ENCODE measurements at regions not wholly inside any gene's neighbourhood (a gene's known extent, or its start where the extent isn't known, plus 50 kb on each side); places are given as distances from the start of the nearest gene placed in this dataset.

DNA sequence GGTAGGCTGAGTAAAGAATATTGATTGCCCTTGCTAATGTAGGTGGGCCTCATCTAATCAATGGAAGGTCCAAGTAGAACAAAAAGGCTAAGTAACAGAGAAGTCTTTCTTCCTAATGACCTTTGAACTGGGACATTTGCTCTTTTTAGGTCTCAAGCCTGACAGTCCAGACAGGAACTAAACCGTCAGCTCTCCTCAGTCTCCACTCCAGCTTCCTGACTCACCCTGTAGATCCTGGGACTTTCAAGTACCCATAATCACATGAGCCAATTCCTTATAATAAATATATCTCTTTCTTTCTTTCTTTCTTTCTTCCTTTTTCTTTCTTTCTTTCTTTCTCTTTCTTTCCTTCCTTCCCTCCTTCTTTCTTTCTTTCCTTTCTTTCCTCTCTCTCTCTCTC lies 479.5 kb upstream of the PAPPA start:
- TF ChIP-seq, protein P1, sequence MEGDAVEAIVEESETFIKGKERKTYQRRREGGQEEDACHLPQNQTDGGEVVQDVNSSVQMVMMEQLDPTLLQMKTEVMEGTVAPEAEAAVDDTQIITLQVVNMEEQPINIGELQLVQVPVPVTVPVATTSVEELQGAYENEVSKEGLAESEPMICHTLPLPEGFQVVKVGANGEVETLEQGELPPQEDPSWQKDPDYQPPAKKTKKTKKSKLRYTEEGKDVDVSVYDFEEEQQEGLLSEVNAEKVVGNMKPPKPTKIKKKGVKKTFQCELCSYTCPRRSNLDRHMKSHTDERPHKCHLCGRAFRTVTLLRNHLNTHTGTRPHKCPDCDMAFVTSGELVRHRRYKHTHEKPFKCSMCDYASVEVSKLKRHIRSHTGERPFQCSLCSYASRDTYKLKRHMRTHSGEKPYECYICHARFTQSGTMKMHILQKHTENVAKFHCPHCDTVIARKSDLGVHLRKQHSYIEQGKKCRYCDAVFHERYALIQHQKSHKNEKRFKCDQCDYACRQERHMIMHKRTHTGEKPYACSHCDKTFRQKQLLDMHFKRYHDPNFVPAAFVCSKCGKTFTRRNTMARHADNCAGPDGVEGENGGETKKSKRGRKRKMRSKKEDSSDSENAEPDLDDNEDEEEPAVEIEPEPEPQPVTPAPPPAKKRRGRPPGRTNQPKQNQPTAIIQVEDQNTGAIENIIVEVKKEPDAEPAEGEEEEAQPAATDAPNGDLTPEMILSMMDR (IDR thresholded peaks at IDR 0.05; ENCODE audit: low read depth, low read length), result no peak
- TF ChIP-seq EZH2phosphoT487 (IDR thresholded peaks at IDR 0.05; ENCODE audit: low read depth), result no peak

All from OCI-LY3 (cell line).